Vagina (tissue), 2 donors: ENCODE measurements at regions not wholly inside any gene's neighbourhood (a gene's known extent, or its start where the extent isn't known, plus 50 kb on each side); places are given as distances from the start of the nearest gene placed in this dataset.

Experiments
- DNase-seq, 2 donors: peaks; one replicate each; pipeline ENCODE4 v3.0.0-alpha.2; 2017; ENCODE audit errors: extremely low spot score in 2 of 2
- H3K27ac ChIP-seq: fragments of 200-600 bp; sonication (generic); one replicate; pipeline ENCODE4 v1.5.1; 2019
- H3K27me3 ChIP-seq: fragments of 200-600 bp; sonication (generic); one replicate; pipeline ENCODE4 v1.5.1; 2019
- H3K36me3 ChIP-seq, 2 donors: fragments of 200-600 bp; sonication (generic); one replicate each; pipeline ENCODE4 v1.5.1; 2017 to 2019
- H3K4me1 ChIP-seq: fragments of 200-600 bp; sonication (generic); one replicate; pipeline ENCODE4 v1.5.1; 2019
- H3K4me3 ChIP-seq, 2 donors: fragments of 200-600 bp; sonication (generic); 1 replicate in 1 of 2; 2 replicates in 1 of 2; pipeline ENCODE4 v1.5.1; 2016 to 2019
- H3K9me3 ChIP-seq: fragments of 200-600 bp; sonication (generic); one replicate; pipeline ENCODE4 v1.5.1; 2019
- CTCF ChIP-seq, 3 experiments: fragments of 450-650 bp in 2 of 3; fragments of 200-600 bp in 1 of 3; sonication (generic) in 1 of 3; IDR thresholded peaks; one replicate each; pipeline ENCODE4 v1.5.1; 2017 to 2019; ENCODE audit warnings: antibody characterized with exemption in 3 of 3, mild to moderate bottlenecking in 2 of 3, moderate library complexity in 2 of 3
- POLR2A ChIP-seq, 2 donors: fragments of 450-650 bp; IDR thresholded peaks; one replicate each; pipeline ENCODE4 v1.6.1; 2017; ENCODE audit warnings: antibody characterized with exemption in 2 of 2, mild to moderate bottlenecking in 2 of 2, moderate library complexity in 2 of 2
- POLR2AphosphoS5 ChIP-seq, 2 donors: sonication (generic); formaldehyde crosslinking; IDR thresholded peaks; one replicate each; pipeline ENCODE4 v1.9.0; 2017; ENCODE audit warnings: antibody characterized with exemption in 2 of 2, mild to moderate bottlenecking in 2 of 2, low read depth in 1 of 2; ENCODE audit not compliant: insufficient read depth in 1 of 2
- intact Hi-C: fragments of 100-400 bp; cut with DNase I; formaldehyde crosslinking; loops from one replicate; pipeline ENCODE4 v1.15.1; 2023

- intact Hi-C loops, result no loop called here
- no peak for DNase-seq
- H3K4me1 ChIP-seq, result peaks cover 4% of the 10 kb centered on the region
- no peaks in the 10 kb centered on the region for H3K9me3 ChIP-seq
- H3K4me3 ChIP-seq, result no peak overlapping the region
- no peaks in the 10 kb centered on the region for H3K27me3 ChIP-seq
- no peak for TF ChIP-seq POLR2AphosphoS5 (IDR thresholded peaks at IDR 0.05; ENCODE audit: insufficient read depth in 1 of 2, low read depth in 1 of 2)
- TF ChIP-seq POLR2A (IDR thresholded peaks at IDR 0.05), result no peak
- no peak for TF ChIP-seq CTCF (IDR thresholded peaks at IDR 0.05)
- no peak overlapping the region for H3K27ac ChIP-seq
- no peaks in the 10 kb centered on the region for H3K36me3 ChIP-seq
Observed at GRCh38 chr2:150872756-150873395, 385.4 kb upstream of the RND3 start.

GRCh38 chr2:150866431-150866830 lies 379.0 kb upstream of the RND3 start:
- intact Hi-C loops, result no loop called here
- TF ChIP-seq POLR2AphosphoS5 (IDR thresholded peaks at IDR 0.05; ENCODE audit: insufficient read depth in 1 of 2, low read depth in 1 of 2), result no peak
- no peak for TF ChIP-seq POLR2A (IDR thresholded peaks at IDR 0.05)
- no peak for TF ChIP-seq CTCF (IDR thresholded peaks at IDR 0.05)
- no peaks in the 10 kb centered on the region for H3K27me3 ChIP-seq
- H3K4me3 ChIP-seq, result no peak overlapping the region
- H3K9me3 ChIP-seq, result no peaks in the 10 kb centered on the region
- no peak for DNase-seq
- H3K4me1 ChIP-seq, result no peaks in the 10 kb centered on the region
- H3K36me3 ChIP-seq, result no peaks in the 10 kb centered on the region
- H3K27ac ChIP-seq, result no peak overlapping the region

- Histone ChIP-seq H3K36me3 (no peaks in the 10 kb centered on the region), H3K4me1 (no peaks in the 10 kb centered on the region), H3K4me3 (no peak overlapping the region), H3K27ac (no peak overlapping the region), H3K27me3 (no peaks in the 10 kb centered on the region), H3K9me3 (no peaks in the 10 kb centered on the region)
- TF ChIP-seq CTCF (IDR thresholded peaks at IDR 0.05) (no peak), POLR2AphosphoS5 (IDR thresholded peaks at IDR 0.05; ENCODE audit: insufficient read depth in 1 of 2, low read depth in 1 of 2) (no peak), POLR2A (IDR thresholded peaks at IDR 0.05) (no peak)
- DNase-seq, result no peak
- intact Hi-C loops, result no loop called here
Observed at GRCh38 chr2:150863691-150864090, 376.2 kb upstream of the RND3 start.

- intact Hi-C loops, result no loop called here
- Histone ChIP-seq H3K4me1 (no peaks in the 10 kb centered on the region), H3K9me3 (no peaks in the 10 kb centered on the region), H3K4me3 (no peak overlapping the region), H3K27me3 (no peaks in the 10 kb centered on the region), H3K36me3 (no peaks in the 10 kb centered on the region), H3K27ac (no peak overlapping the region)
- DNase-seq, result no peak
- TF ChIP-seq POLR2AphosphoS5 (IDR thresholded peaks at IDR 0.05; ENCODE audit: insufficient read depth in 1 of 2, low read depth in 1 of 2) (no peak), POLR2A (IDR thresholded peaks at IDR 0.05) (no peak), CTCF (IDR thresholded peaks at IDR 0.05) (no peak)
Observed at GRCh38 chr2:150860301-150860700, 372.8 kb upstream of the RND3 start.

GRCh38 chr2:150859877-150860276 lies 372.4 kb upstream of the RND3 start:
- Histone ChIP-seq H3K27ac (no peak overlapping the region), H3K4me1 (no peaks in the 10 kb centered on the region), H3K4me3 (no peak overlapping the region), H3K9me3 (no peaks in the 10 kb centered on the region), H3K36me3 (no peaks in the 10 kb centered on the region), H3K27me3 (no peaks in the 10 kb centered on the region)
- intact Hi-C loops, result no loop called here
- TF ChIP-seq POLR2AphosphoS5 (IDR thresholded peaks at IDR 0.05; ENCODE audit: insufficient read depth in 1 of 2, low read depth in 1 of 2) (no peak), POLR2A (IDR thresholded peaks at IDR 0.05) (no peak), CTCF (IDR thresholded peaks at IDR 0.05) (no peak)
- DNase-seq, result no peak
